Immature natural killer cell (primary cell): ENCODE measurements at regions not wholly inside any gene's neighbourhood (a gene's known extent, or its start where the extent isn't known, plus 50 kb on each side); places are given as distances from the start of the nearest gene placed in this dataset.

Experiments used
- DNase-seq, 3 donors: peaks; one replicate each; pipeline ENCODE4 v3.0.0; 2022; ENCODE audit warnings: mixed read lengths in 1 of 3
- H3K27ac Mint-ChIP-seq, 6 donors: one replicate each; pipeline ENCODE4 v1.8.0; 2020; ENCODE audit warnings: mixed read lengths in 6 of 6, mild to moderate bottlenecking in 5 of 6, inconsistent platforms in 4 of 6, moderate library complexity in 3 of 6
- H3K27me3 Mint-ChIP-seq, 3 donors: one replicate each; pipeline ENCODE4 v1.8.0; 2020 to 2021; ENCODE audit warnings: low read depth in 3 of 3, mild to moderate bottlenecking in 3 of 3, mixed read lengths in 3 of 3, moderate library complexity in 3 of 3, inconsistent platforms in 1 of 3
- H3K36me3 Mint-ChIP-seq, 3 donors: one replicate each; pipeline ENCODE4 v1.8.0; 2020; ENCODE audit warnings: mixed read lengths in 3 of 3, inconsistent platforms in 2 of 3, mild to moderate bottlenecking in 2 of 3
- H3K4me1 Mint-ChIP-seq, 2 donors: one replicate each; pipeline ENCODE4 v1.8.0; 2020; ENCODE audit warnings: inconsistent platforms in 2 of 2, mild to moderate bottlenecking in 2 of 2, mixed read lengths in 2 of 2, moderate library complexity in 1 of 2
- H3K4me3 Mint-ChIP-seq, 5 donors: one replicate each; pipeline ENCODE4 v1.8.0; 2020; ENCODE audit warnings: mild to moderate bottlenecking in 5 of 5, mixed read lengths in 5 of 5, inconsistent platforms in 3 of 5, moderate library complexity in 3 of 5
- H3K9me3 Mint-ChIP-seq, 6 donors: one replicate each; pipeline ENCODE4 v1.8.0; 2020; ENCODE audit warnings: mild to moderate bottlenecking in 6 of 6, mixed read lengths in 6 of 6, inconsistent platforms in 4 of 6, moderate library complexity in 3 of 6

GRCh38 chrX:22366906-22367305 is 94.2 kb downstream of the CBLL2 start:
- peaks cover 0 to 2% (median 0%) of the 10 kb centered on the region in 6 donors for H3K9me3 Mint-ChIP-seq
- no peak overlapping the region for H3K4me3 Mint-ChIP-seq
- no peaks in the 10 kb centered on the region for H3K4me1 Mint-ChIP-seq

GRCh38 chrX:22373094-22373493 is 100.4 kb downstream of the CBLL2 start:
- H3K9me3 Mint-ChIP-seq, result peaks cover 0 to 4% (median 0%) of the 10 kb centered on the region in 6 donors

More at GRCh38 chrX:22366906-22367305, 94.2 kb downstream of the CBLL2 start:
- no peak overlapping the region for H3K27ac Mint-ChIP-seq
- H3K36me3 Mint-ChIP-seq, result no peaks in the 10 kb centered on the region
- no peak for DNase-seq
- H3K27me3 Mint-ChIP-seq, result peaks cover 0 to 2% (median 0%) of the 10 kb centered on the region in 3 donors

DNA sequence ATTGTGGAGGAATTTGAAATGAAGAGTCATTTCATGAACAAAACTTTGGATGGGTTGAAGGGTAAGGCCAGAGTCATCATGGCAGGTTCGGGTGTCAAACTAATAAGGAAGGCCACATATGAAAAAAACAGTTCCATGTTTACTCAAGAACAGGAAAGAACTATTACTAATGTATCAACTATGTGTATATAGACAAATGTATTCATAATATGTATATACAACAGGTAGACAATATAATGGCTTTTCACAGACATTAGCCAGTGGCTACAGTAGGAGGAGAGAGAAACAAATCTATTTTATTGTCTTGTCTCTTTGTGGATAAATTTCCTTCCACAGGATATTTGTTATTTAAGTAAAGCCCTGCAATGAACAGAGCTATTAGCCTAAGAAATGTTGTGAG is 101.1 kb downstream of the CBLL2 start:
- no peak overlapping the region for H3K4me3 Mint-ChIP-seq
- peaks cover 0 to 4% (median 0%) of the 10 kb centered on the region in 6 donors for H3K9me3 Mint-ChIP-seq
- no peaks in the 10 kb centered on the region for H3K27me3 Mint-ChIP-seq
- DNase-seq, result no peak
- no peak overlapping the region for H3K27ac Mint-ChIP-seq
- H3K36me3 Mint-ChIP-seq, result no peaks in the 10 kb centered on the region
- no peaks in the 10 kb centered on the region for H3K4me1 Mint-ChIP-seq

More at GRCh38 chrX:22373094-22373493, 100.4 kb downstream of the CBLL2 start:
- Mint-ChIP-seq H3K27me3 (no peaks in the 10 kb centered on the region), H3K4me3 (no peak overlapping the region), H3K36me3 (no peaks in the 10 kb centered on the region), H3K27ac (no peak overlapping the region), H3K4me1 (no peaks in the 10 kb centered on the region)
- no peak for DNase-seq

DNA sequence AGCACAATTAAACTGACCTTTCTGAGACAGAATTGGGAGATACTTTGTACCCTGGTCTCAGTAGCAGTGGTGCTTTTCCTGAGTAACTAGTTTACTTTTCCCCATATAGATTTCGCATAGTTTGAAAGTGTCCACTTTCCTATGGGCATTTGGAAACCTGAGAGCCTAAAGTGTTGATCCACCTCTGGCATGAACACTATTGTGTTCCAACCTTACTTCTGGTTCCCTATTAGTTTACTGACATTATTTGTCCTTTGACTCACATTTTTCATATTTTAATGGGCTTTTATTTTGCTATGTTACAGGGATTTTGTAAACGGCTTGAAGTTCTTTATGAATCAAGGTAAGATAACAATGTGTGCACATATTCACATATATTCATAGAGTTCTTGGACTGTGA is 103.7 kb downstream of the CBLL2 start:
- H3K9me3 Mint-ChIP-seq, result peaks cover 0 to 4% (median 2%) of the 10 kb centered on the region in 6 donors
- no peak for DNase-seq
- no peaks in the 10 kb centered on the region for H3K4me1 Mint-ChIP-seq
- H3K27ac Mint-ChIP-seq, result no peak overlapping the region
- H3K27me3 Mint-ChIP-seq, result no peaks in the 10 kb centered on the region
- no peak overlapping the region for H3K4me3 Mint-ChIP-seq
- H3K36me3 Mint-ChIP-seq, result no peaks in the 10 kb centered on the region

- Mint-ChIP-seq H3K36me3 (no peaks in the 10 kb centered on the region), H3K4me1 (no peaks in the 10 kb centered on the region), H3K27ac (no peak overlapping the region), H3K9me3 (peaks cover 2 to 7% (median 4%) of the 10 kb centered on the region in 6 donors), H3K4me3 (no peak overlapping the region), H3K27me3 (peaks cover 0 to 2% (median 0%) of the 10 kb centered on the region in 3 donors)
- no peak for DNase-seq
Observed at GRCh38 chrX:22378296-22378695, 105.6 kb downstream of the CBLL2 start.

GRCh38 chrX:22383988-22384387 is 111.3 kb downstream of the CBLL2 start:
- no peak for DNase-seq
- H3K27ac Mint-ChIP-seq, result no peak overlapping the region
- peaks cover 0 to 11% (median 4%) of the 10 kb centered on the region in 6 donors for H3K9me3 Mint-ChIP-seq
- H3K4me1 Mint-ChIP-seq, result no peaks in the 10 kb centered on the region
- peaks cover 0 to 9% (median 0%) of the 10 kb centered on the region in 3 donors for H3K27me3 Mint-ChIP-seq
- no peaks in the 10 kb centered on the region for H3K36me3 Mint-ChIP-seq
- no peak overlapping the region for H3K4me3 Mint-ChIP-seq

DNA sequence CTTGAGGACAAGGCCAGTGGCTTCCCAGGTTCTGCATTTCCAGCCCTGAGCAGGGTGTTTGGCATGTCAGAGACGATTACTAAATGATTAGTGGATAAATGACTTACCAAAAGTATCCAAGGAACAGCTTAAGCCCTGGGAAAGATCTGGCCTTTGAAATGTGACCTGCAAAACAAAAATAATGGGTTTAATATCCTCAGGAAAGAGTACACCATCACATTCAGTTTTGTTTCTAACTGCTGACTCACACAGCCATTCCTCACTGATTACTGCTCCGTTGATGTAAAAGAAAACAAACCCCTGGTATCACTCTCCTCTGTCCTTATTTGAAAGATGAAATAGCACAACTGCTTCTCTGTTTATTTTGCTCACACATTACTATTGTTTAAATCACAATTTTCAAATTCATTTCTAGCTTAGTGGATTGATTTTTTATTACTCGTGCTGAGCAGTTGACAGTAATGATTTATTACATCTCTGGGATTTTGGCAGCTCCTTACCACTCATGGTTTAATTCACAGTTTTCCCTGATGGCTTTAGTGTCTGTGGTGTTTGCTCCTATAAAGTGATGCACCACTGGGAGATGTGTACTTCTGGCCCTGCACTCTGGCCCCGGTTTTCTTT is 117.0 kb downstream of the CBLL2 start:
- no peaks in the 10 kb centered on the region for H3K36me3 Mint-ChIP-seq
- peaks cover 0 to 4% (median 0%) of the 10 kb centered on the region in 3 donors for H3K27me3 Mint-ChIP-seq
- H3K9me3 Mint-ChIP-seq, result peaks cover 0 to 2% (median under 1%) of the 10 kb centered on the region in 6 donors
- no peak overlapping the region for H3K27ac Mint-ChIP-seq
- no peak for DNase-seq
- no peak overlapping the region for H3K4me3 Mint-ChIP-seq
- H3K4me1 Mint-ChIP-seq, result no peaks in the 10 kb centered on the region

DNA sequence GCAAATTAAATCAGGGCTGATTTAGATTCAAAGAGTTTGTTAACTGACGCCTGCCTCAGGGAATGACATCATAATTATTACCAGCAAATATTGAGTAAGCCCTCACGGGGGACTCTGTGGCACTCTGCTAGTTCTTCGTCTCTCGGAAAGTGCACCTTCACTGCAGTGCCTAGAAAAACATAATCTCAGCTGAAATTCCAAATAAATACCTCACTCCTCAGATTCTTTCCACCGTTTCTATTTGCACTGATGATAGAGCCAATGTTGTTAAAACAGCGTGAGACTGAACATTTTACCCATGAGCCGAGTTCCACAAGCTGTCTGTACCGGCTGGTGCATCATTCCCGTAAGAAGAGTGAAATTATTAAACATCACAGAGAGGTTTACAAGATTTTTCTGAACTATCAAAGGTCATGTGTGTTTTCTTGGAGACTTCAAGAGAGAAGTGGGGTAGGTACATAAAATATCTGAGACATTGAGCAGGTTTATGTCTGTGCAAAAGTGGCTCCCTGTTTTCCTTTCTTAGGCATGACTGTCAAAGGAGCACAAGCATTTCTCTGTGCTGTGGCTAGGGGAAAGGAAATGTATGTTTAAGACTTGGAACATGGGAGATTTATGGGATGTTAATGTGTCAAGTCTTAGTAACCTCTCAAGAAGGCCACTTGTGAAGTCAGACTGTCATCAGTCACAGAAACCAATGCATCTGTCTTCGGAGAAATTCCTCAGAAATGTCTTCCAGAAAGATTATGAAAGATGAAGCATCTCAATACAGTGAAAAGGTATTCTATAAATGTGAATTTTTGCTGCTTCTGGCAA is 119.6 kb downstream of the CBLL2 start:
- H3K27me3 Mint-ChIP-seq, result peaks cover 0 to 4% (median 0%) of the 10 kb centered on the region in 3 donors

DNA sequence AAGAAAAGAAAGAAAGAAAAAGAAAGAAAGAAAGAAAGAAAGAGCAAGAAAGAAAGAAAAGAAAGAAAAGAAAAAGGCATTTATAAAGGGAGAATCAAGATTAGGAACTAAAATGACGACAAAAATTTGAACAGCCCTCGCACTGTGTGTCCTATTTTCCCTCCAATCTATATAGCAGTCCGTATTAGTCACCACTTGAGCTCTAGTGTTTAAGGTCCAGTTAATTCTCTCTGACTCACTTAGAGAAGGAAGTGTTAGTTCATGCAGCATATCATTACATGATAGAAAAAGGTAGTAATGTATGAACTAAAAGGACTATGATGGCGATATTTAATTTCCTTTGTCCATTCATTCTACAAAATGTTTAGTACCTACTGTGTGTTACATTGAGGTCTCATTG is 122.7 kb downstream of the CBLL2 start:
- Mint-ChIP-seq H3K36me3 (no peaks in the 10 kb centered on the region), H3K9me3 (peaks cover 0 to 2% (median 0%) of the 10 kb centered on the region in 6 donors), H3K27ac (no peak overlapping the region), H3K4me3 (no peak overlapping the region), H3K27me3 (peaks cover 0 to 7% (median 0%) of the 10 kb centered on the region in 3 donors), H3K4me1 (no peaks in the 10 kb centered on the region)
- DNase-seq, result no peak

More for the DNA sequence above, 119.6 kb downstream of the CBLL2 start:
- DNase-seq, result no peak
- Mint-ChIP-seq H3K9me3 (peaks cover 0 to 3% (median under 1%) of the 10 kb centered on the region in 6 donors), H3K4me3 (no peak overlapping the region), H3K36me3 (no peaks in the 10 kb centered on the region), H3K27ac (no peak overlapping the region), H3K4me1 (no peaks in the 10 kb centered on the region)

- no peak overlapping the region for H3K4me3 Mint-ChIP-seq
- H3K27me3 Mint-ChIP-seq, result peaks cover 1 to 8% (median 2%) of the 10 kb centered on the region in 3 donors
- peaks cover 0 to 2% (median 0%) of the 10 kb centered on the region in 6 donors for H3K9me3 Mint-ChIP-seq
Observed at GRCh38 chrX:22396408-22396807, 123.7 kb downstream of the CBLL2 start.

GRCh38 chrX:22397566-22397965 is 124.9 kb downstream of the CBLL2 start:
- peaks cover 1 to 8% (median 2%) of the 10 kb centered on the region in 3 donors for H3K27me3 Mint-ChIP-seq
- H3K36me3 Mint-ChIP-seq, result no peaks in the 10 kb centered on the region
- H3K4me3 Mint-ChIP-seq, result no peak overlapping the region
- no peak for DNase-seq
- no peaks in the 10 kb centered on the region for H3K4me1 Mint-ChIP-seq
- H3K9me3 Mint-ChIP-seq, result peaks cover 0 to 1% (median 0%) of the 10 kb centered on the region in 6 donors
- H3K27ac Mint-ChIP-seq, result no peak overlapping the region

More at GRCh38 chrX:22396408-22396807, 123.7 kb downstream of the CBLL2 start:
- DNase-seq, result no peak
- Mint-ChIP-seq H3K27ac (no peak overlapping the region), H3K36me3 (no peaks in the 10 kb centered on the region), H3K4me1 (no peaks in the 10 kb centered on the region)

DNA sequence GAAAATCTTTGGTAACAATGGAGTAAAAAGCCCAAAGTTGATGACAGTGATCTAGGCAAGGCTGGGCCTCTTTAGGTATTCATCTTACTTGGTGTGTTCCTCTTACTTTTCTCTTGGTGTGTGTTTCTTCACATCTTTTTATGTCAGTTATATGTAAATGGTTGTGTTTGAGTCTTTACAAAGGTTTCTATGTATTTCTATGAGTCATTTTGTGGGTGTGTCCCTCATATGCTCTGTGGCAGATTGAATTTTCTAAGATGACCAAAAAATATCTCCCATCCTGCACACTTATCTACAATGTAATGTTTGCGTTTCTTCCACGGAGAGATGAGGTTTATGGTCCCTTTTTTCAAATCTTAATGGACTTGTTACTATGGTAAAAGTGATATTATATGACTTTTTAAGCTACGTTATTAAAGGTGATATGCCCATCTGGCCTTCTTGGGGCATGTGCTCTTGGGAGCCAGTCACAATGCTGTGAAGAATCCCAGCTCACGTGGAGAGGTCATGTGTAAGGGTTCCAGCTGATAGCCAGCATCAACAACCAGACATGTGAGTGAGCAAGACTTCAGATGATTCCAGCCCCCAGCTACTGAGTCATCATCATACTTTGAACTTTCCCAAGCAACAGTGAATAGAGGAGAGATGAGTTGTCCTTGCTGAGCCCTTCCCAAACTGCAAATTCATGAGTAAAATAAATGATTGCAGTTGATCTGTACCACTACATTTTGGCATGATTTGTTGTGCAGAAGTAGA is 126.9 kb downstream of the CBLL2 start:
- H3K9me3 Mint-ChIP-seq, result peaks cover 0 to 4% (median 0%) of the 10 kb centered on the region in 6 donors
- H3K27me3 Mint-ChIP-seq, result peaks cover 1 to 6% (median 2%) of the 10 kb centered on the region in 3 donors
- DNase-seq, result no peak
- no peak overlapping the region for H3K27ac Mint-ChIP-seq
- no peaks in the 10 kb centered on the region for H3K4me1 Mint-ChIP-seq
- no peak overlapping the region for H3K4me3 Mint-ChIP-seq
- H3K36me3 Mint-ChIP-seq, result no peaks in the 10 kb centered on the region

GRCh38 chrX:22404297-22404696 is 131.6 kb downstream of the CBLL2 start:
- Mint-ChIP-seq H3K27me3 (peaks cover 1 to 5% (median 2%) of the 10 kb centered on the region in 3 donors), H3K36me3 (no peaks in the 10 kb centered on the region), H3K4me1 (no peaks in the 10 kb centered on the region), H3K9me3 (peaks cover 0 to 3% (median 0%) of the 10 kb centered on the region in 6 donors), H3K27ac (no peak overlapping the region), H3K4me3 (no peak overlapping the region)
- no peak for DNase-seq
